ENCODE measurements at regions not wholly inside any gene's neighbourhood (a gene's known extent, or its start where the extent isn't known, plus 50 kb on each side); places are given as distances from the start of the nearest gene placed in this dataset.

DNA sequence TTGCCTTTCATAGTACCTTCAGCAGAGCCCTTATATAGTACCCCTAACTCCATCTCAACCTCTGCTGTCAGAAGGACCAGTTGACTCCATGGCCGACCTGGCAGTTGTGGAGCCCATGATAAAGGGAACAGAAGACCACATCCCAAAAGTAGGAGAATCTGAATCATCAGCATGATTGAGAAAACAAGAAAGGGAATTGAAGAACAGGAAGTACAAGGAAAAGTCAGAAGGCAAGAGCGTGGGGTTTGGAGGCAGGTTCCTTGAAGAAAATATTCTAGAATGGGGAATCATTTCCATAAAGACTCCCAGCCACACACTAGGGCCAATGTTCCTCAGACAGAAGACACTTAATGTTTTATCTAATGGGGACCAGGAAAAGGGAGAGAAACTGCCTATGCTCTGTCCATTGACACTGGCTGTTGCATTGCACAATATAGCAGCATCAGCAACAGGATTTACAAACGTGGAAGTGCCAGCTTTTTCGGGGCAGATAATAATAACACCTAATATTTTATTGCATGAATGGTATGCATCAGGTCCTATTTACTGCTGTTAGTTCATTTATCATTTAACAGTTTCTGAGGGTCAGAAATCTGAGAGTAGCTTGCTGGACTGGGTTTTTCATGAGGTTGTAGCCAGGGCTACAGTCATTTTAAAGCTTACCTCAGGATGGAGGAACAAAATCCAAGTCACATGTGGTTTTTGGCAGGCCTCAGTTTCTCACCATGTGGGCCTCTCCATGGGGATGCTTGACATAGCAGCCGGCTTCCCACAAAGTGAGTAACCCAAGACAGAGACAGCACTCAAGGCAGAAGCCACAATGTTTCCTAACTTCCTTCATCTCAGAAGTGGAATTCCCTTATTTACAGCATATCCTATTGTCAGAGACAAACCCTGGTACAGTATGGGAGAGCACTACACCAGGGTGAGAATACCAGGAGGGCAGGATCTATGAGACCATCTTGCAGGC, 483.4 kb downstream of the PLPP3 start:
- TF ChIP-seq TCF12 (IDR thresholded peaks at IDR 0.05; ENCODE audit: low read depth) (no peak), YY1 (IDR thresholded peaks at IDR 0.05; ENCODE audit: low read depth) (no peak), RAD21 (IDR thresholded peaks at IDR 0.05; ENCODE audit: low read depth) (no peak), CREB1 (IDR thresholded peaks at IDR 0.05; ENCODE audit: low read depth) (no peak), TAF1 (IDR thresholded peaks at IDR 0.05; ENCODE audit: low read depth) (no peak), NFIC (IDR thresholded peaks at IDR 0.05) (no peak), CEBPB (IDR thresholded peaks at IDR 0.05) (no peak), ZBTB7A (IDR thresholded peaks at IDR 0.05; ENCODE audit: low read depth) (no peak), FOXM1 (IDR thresholded peaks at IDR 0.05; ENCODE audit: borderline replicate concordance, low read depth) (no peak)
- TF ChIP-seq, protein P1, sequence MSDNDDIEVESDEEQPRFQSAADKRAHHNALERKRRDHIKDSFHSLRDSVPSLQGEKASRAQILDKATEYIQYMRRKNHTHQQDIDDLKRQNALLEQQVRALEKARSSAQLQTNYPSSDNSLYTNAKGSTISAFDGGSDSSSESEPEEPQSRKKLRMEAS (IDR thresholded peaks at IDR 0.05), result no peak
- TF ChIP-seq, protein P2, sequence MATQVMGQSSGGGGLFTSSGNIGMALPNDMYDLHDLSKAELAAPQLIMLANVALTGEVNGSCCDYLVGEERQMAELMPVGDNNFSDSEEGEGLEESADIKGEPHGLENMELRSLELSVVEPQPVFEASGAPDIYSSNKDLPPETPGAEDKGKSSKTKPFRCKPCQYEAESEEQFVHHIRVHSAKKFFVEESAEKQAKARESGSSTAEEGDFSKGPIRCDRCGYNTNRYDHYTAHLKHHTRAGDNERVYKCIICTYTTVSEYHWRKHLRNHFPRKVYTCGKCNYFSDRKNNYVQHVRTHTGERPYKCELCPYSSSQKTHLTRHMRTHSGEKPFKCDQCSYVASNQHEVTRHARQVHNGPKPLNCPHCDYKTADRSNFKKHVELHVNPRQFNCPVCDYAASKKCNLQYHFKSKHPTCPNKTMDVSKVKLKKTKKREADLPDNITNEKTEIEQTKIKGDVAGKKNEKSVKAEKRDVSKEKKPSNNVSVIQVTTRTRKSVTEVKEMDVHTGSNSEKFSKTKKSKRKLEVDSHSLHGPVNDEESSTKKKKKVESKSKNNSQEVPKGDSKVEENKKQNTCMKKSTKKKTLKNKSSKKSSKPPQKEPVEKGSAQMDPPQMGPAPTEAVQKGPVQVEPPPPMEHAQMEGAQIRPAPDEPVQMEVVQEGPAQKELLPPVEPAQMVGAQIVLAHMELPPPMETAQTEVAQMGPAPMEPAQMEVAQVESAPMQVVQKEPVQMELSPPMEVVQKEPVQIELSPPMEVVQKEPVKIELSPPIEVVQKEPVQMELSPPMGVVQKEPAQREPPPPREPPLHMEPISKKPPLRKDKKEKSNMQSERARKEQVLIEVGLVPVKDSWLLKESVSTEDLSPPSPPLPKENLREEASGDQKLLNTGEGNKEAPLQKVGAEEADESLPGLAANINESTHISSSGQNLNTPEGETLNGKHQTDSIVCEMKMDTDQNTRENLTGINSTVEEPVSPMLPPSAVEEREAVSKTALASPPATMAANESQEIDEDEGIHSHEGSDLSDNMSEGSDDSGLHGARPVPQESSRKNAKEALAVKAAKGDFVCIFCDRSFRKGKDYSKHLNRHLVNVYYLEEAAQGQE (IDR thresholded peaks at IDR 0.05; ENCODE audit: low read depth), result no peak
- TF ChIP-seq, protein P3, sequence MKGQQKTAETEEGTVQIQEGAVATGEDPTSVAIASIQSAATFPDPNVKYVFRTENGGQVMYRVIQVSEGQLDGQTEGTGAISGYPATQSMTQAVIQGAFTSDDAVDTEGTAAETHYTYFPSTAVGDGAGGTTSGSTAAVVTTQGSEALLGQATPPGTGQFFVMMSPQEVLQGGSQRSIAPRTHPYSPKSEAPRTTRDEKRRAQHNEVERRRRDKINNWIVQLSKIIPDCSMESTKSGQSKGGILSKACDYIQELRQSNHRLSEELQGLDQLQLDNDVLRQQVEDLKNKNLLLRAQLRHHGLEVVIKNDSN (IDR thresholded peaks at IDR 0.05), result no peak

DNA sequence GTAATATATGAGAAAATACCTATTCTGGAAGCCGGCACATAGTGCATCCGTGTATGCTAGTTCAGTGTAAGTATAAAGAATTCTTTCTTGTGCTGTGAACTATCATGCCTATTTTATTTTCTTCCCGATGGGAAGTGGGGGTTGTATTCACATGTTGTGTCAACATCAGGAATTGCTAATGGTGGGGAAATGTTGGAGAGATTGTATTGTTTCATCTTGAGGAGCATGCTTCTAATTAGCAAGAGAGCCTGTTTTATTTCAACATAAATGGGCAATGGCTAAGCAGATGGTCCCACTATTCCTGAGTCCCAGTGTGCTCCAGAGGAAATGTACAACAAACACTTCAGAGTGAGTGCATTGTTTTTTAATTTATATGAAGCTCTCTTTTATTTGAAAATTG, 485.2 kb downstream of the PLPP3 start:
- TF ChIP-seq, protein P3 (IDR thresholded peaks at IDR 0.05), result no peak
- TF ChIP-seq TAF1 (IDR thresholded peaks at IDR 0.05; ENCODE audit: low read depth) (no peak), FOXM1 (IDR thresholded peaks at IDR 0.05; ENCODE audit: borderline replicate concordance, low read depth) (no peak), TEAD4 (IDR thresholded peaks at IDR 0.05) (no peak), NFIC (IDR thresholded peaks at IDR 0.05) (no peak), RAD21 (IDR thresholded peaks at IDR 0.05; ENCODE audit: low read depth) (no peak), EP300 (IDR thresholded peaks at IDR 0.05; ENCODE audit: borderline replicate concordance) (no peak)

DNA sequence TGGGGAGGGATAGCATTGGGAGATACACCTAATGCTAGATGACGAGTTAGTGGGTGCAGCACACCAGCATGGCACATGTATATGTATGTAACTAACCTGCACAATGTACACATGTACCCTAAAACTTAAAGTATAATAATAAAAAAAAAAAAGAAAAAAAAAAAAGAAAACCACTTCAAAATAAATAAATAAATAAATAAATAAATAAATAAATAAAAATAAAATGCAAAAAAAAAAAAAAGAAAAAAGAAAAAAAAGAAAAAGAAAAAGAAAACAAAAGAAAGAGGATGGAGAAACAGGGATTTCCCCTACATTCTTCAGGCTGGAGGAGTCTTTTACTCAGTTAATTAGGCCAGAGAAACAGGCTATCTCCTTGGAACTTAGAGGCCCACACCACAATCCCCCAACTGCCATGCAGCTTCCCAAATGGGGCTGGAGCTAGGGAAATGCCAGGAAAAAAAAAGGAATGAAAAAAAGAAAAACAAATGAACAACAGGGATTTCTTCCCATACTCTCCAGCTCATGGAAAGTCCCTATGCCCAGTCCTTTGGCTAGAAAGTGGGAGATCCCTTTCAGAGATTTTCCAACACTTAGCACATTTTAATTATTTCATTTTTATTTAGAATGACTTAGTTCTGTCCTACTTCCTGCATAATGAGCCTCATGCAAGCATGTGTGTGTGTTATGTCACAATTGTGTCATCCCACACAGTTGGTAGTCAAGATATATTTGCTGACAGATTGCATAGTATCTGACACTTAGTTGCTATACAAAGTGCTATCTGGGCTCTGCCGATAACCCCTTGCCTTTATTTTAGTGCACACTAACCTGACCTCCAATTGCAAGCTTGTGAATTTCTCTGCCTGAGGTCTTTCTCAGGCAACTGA, 486.4 kb downstream of the PLPP3 start:
- TF ChIP-seq EP300 (IDR thresholded peaks at IDR 0.05; ENCODE audit: borderline replicate concordance) (no peak), TEAD4 (IDR thresholded peaks at IDR 0.05) (no peak), NFIC (IDR thresholded peaks at IDR 0.05) (no peak), TAF1 (IDR thresholded peaks at IDR 0.05; ENCODE audit: low read depth) (no peak), FOXM1 (IDR thresholded peaks at IDR 0.05; ENCODE audit: borderline replicate concordance, low read depth) (no peak), CEBPB (IDR thresholded peaks at IDR 0.05) (no peak), TCF12 (IDR thresholded peaks at IDR 0.05; ENCODE audit: low read depth) (no peak), ZBTB7A (IDR thresholded peaks at IDR 0.05; ENCODE audit: low read depth) (no peak), YY1 (IDR thresholded peaks at IDR 0.05; ENCODE audit: low read depth) (no peak)
- TF ChIP-seq, protein P1 (IDR thresholded peaks at IDR 0.05), result no peak
- TF ChIP-seq, protein P3 (IDR thresholded peaks at IDR 0.05), result no peak
- TF ChIP-seq, protein P2 (IDR thresholded peaks at IDR 0.05; ENCODE audit: low read depth), result no peak

DNA sequence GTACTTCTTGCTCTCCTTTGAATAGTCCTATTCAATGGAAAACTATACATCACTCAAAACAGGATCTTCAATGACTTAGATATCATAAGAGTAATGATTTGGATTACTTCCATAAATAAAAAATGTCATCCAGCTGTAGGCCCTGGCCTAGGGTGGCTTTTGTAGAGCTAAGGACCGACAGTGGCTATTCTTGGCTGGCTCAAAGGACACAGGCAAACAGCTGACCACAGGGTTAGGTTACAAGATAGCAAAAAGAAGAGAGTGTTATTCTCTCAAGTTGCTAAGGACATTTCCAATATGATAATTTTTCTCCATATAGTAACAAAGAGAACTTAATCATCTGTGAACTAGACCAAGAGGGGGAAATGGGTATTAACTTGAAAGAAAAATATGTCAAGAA, 495.1 kb downstream of the PLPP3 start:
- TF ChIP-seq TCF12 (IDR thresholded peaks at IDR 0.05; ENCODE audit: low read depth) (no peak), YY1 (IDR thresholded peaks at IDR 0.05; ENCODE audit: low read depth) (no peak), RAD21 (IDR thresholded peaks at IDR 0.05; ENCODE audit: low read depth) (no peak), FOXM1 (IDR thresholded peaks at IDR 0.05; ENCODE audit: borderline replicate concordance, low read depth) (no peak), CREB1 (IDR thresholded peaks at IDR 0.05; ENCODE audit: low read depth) (no peak), CEBPB (IDR thresholded peaks at IDR 0.05) (no peak), TAF1 (IDR thresholded peaks at IDR 0.05; ENCODE audit: low read depth) (no peak), NFIC (IDR thresholded peaks at IDR 0.05) (no peak)
- TF ChIP-seq, protein P3 (IDR thresholded peaks at IDR 0.05), result no peak
